ENCODE measurements at regions not wholly inside any gene's neighbourhood (a gene's known extent, or its start where the extent isn't known, plus 50 kb on each side); places are given as distances from the start of the nearest gene placed in this dataset.

DNA sequence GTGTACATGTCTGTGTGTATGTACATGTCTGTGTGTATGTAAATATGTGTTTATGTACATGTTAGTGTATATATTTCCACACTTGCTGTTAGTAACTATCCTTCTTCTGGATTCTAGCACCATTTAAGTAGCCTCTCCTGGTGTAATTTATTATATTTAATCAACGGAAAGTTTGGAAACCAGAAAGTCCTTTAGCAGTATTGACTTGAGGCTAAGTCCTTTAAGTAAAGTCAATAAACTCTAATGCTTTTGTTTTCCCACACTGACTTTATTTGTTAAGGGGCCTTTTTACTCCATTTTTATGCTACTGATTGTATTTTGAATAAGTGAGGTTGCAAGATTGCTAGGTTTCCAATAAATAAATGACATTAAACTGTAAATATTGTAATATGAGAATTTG lies 876.4 kb upstream of the SEL1L start:
- Histone ChIP-seq H3K4me3 (no peak overlapping the region), H3K9me3 (no peaks in the 10 kb centered on the region), H3K27ac (no peak overlapping the region), H3K27me3 (no peaks in the 10 kb centered on the region), H3K36me3 (no peaks in the 10 kb centered on the region), H3K4me1 (ENCODE audit: insufficient read depth) (no peaks in the 10 kb centered on the region)
- no peak for DNase-seq
- 80 to 95% (median 89%) methylated on average over 1 of the region's 1 CpG for WGBS, 3 donors
- TF ChIP-seq, protein P1, sequence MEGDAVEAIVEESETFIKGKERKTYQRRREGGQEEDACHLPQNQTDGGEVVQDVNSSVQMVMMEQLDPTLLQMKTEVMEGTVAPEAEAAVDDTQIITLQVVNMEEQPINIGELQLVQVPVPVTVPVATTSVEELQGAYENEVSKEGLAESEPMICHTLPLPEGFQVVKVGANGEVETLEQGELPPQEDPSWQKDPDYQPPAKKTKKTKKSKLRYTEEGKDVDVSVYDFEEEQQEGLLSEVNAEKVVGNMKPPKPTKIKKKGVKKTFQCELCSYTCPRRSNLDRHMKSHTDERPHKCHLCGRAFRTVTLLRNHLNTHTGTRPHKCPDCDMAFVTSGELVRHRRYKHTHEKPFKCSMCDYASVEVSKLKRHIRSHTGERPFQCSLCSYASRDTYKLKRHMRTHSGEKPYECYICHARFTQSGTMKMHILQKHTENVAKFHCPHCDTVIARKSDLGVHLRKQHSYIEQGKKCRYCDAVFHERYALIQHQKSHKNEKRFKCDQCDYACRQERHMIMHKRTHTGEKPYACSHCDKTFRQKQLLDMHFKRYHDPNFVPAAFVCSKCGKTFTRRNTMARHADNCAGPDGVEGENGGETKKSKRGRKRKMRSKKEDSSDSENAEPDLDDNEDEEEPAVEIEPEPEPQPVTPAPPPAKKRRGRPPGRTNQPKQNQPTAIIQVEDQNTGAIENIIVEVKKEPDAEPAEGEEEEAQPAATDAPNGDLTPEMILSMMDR (IDR thresholded peaks at IDR 0.05): no peak
- intact Hi-C loops (cut with DNase I): no loop called here

DNA sequence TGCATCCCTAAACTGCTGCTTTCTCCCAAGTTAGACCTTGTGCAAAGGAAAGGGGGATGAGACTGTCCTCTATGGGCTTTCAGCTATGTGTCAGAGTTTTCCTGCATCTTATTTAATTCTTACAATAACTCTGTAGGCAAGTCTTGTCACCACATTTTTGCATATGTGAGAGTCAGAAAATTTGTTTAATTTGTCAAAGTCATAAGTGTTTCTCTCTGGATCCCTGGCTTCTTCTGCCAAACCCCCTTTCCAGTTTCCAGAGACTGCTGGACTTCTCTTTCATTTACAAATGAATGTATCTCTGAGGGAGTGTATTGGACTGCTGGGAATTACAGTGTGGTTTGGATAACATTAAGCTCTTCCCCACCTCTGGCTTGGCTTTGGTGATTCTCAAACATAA lies 877.6 kb upstream of the SEL1L start:
- intact Hi-C loops (cut with DNase I): no loop called here

DNA sequence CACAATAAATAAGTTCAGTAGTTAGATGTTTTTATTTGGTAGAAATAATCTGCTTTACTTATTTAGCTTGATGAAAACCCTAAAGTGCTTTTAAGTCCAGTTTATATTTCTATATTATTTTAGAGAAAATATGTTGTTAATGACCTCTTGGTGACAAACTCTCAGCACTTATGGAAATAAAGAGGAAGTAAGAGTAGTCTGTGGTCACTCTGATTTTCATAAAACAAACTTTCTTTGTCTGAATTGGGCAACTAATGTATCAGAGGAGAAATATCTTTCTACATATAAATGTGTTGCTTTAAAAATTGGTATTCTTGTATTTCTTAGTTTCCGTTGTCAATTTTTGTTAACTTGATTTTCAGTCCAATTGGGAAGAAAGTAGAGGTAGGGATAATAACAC lies 878.9 kb upstream of the SEL1L start:
- DNase-seq: no peak
- H3K27me3 ChIP-seq: no peaks in the 10 kb centered on the region
- no peaks in the 10 kb centered on the region for H3K4me1 ChIP-seq (ENCODE audit: insufficient read depth)
- no peak overlapping the region for H3K27ac ChIP-seq
- no peak for TF ChIP-seq EP300 (IDR thresholded peaks at IDR 0.05)
- TF ChIP-seq, protein P1 (IDR thresholded peaks at IDR 0.05): no peak
- no peak for TF ChIP-seq POLR2A (IDR thresholded peaks at IDR 0.05)
- no peak overlapping the region for H3K4me3 ChIP-seq
- H3K36me3 ChIP-seq: no peaks in the 10 kb centered on the region
- 92 to 98% (median 94%) methylated on average over 1 of the region's 1 CpG for WGBS, 3 donors
- intact Hi-C loops (cut with DNase I): no loop called here
- H3K9me3 ChIP-seq: no peaks in the 10 kb centered on the region

More for the DNA sequence above, 877.6 kb upstream of the SEL1L start:
- no peaks in the 10 kb centered on the region for H3K4me1 ChIP-seq (ENCODE audit: insufficient read depth)
- no peaks in the 10 kb centered on the region for H3K9me3 ChIP-seq
- H3K27ac ChIP-seq: no peak overlapping the region
- no peak overlapping the region for H3K4me3 ChIP-seq
- H3K36me3 ChIP-seq: no peaks in the 10 kb centered on the region
- TF ChIP-seq, protein P1 (IDR thresholded peaks at IDR 0.05): no peak
- no peak for TF ChIP-seq POLR2A (IDR thresholded peaks at IDR 0.05)
- TF ChIP-seq EP300 (IDR thresholded peaks at IDR 0.05): no peak
- H3K27me3 ChIP-seq: no peaks in the 10 kb centered on the region
- DNase-seq: no peak

- H3K4me1 ChIP-seq (ENCODE audit: insufficient read depth): no peaks in the 10 kb centered on the region
- intact Hi-C loops (cut with DNase I): no loop called here
- no peaks in the 10 kb centered on the region for H3K27me3 ChIP-seq
- 59 to 67% (median 62%) methylated on average over 1 of the region's 1 CpG for WGBS, 3 donors
- H3K27ac ChIP-seq: no peak overlapping the region
- H3K36me3 ChIP-seq: no peaks in the 10 kb centered on the region
- no peak for DNase-seq
- TF ChIP-seq EP300 (IDR thresholded peaks at IDR 0.05) (no peak), POLR2A (IDR thresholded peaks at IDR 0.05) (no peak)
- TF ChIP-seq, protein P1 (IDR thresholded peaks at IDR 0.05): no peak
- no peak overlapping the region for H3K4me3 ChIP-seq
- H3K9me3 ChIP-seq: peaks cover 0 to 4% of the 10 kb centered on the region in 2 donors
Observed at GRCh38 chr14:82414853-82415539, 881.3 kb upstream of the SEL1L start.

Measured in ovary (tissue), 7 donors.